Hypothalamus (tissue), 51 donors: ENCODE measurements at regions not wholly inside any gene's neighbourhood (a gene's known extent, or its start where the extent isn't known, plus 50 kb on each side); places are given as distances from the start of the nearest gene placed in this dataset.

ENCODE experiments used
- DNase-seq, 51 donors: peaks; one replicate each; lab custom pipeline; 2025; lab: John Stamatoyannopoulos, UW

GRCh38 chr7:34269084-34269483 lies 363.7 kb downstream of the BMPER start:
- DNase-seq: no peak

- no peak for DNase-seq
Observed at GRCh38 chr7:34275624-34276023, 370.3 kb downstream of the BMPER start.

- DNase-seq: no peak
Observed at GRCh38 chr7:34277016-34277802, 371.9 kb downstream of the BMPER start.

DNA sequence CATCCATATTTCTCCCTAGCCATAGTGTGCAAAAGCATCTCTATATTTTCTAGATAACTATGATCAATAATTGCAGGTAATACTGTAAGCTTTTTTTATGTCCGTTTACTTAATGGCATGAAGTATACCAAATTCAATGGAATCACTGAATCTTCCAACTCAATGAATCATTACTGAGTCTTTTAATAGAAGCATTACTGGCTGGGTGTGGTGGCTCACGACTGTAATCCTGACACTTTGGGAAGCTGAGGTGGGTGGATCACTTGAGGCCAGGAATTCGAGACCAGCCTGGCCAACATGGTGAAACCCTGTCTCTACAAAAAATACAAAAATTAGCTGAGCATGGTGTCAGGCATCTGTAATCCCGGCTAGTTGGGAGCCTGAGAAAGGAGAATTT lies 372.5 kb downstream of the BMPER start:
- DNase-seq: no peak

- DNase-seq: no peak
Observed at GRCh38 chr7:34281260-34281659, 375.9 kb downstream of the BMPER start.

GRCh38 chr7:34282271-34282670 lies 375.7 kb upstream of the NPSR1 start:
- no peak for DNase-seq

DNA sequence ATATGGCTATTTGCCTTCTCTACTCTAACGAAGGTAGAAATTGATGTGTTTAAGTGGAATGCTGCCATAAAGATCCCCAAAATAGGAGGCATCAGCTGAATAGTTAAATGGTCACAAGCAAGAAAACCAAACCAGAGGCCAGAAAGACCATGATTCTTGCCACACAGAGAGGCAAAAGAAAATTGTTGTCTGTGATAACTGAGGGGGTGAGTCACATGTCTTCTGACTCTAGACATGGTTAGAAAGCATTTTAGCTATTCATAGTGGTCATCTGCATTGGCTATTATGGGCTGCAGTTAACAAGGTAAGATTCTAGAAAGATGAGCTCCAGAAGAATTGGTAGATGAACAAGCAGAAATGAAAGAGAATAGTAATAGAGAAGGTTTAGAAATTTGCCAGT lies 361.4 kb upstream of the NPSR1 start:
- no peak for DNase-seq

DNA sequence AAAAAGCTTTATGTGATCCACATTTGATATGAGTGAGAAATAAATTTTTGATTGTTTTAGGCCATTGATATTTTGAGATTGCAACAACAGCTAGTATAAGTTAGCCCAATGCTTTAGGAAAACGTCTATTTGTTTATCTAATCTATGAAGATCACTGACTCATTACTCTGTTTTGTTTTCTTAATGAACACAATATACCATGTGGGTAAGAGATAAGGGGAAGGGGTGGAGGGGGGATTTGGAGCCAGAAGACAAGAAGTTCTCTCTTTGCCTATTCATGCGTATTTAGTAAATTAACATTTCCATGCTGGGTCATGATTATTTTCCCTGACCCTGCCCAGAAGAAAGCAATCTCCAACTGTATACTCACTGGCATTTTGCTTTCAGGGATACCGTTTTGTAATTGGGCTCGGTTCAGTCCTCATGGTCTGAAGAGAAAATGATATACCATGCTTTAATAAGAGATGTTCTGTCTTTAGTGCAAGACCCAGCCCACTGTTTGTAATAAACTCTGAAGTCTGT lies 359.5 kb upstream of the NPSR1 start:
- DNase-seq: no peak

DNA sequence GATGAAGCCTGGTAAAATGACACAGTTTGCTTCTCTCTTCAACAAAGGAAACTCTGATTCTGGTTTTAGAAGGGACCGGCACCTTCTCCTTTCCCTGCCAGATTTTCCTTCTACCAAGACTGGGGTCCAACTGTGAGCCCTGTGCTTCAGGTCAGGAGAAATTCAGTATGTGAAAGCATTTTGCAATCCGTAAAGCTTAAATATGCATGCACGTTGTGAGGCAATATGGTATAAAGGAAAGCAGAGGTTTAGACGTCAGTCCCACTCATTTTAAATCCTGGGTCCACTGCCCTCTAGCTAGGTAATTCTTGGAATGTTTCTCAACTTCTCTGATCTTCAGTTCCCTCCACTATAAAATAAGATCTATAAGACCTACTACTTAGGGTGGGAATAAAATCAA lies 359.0 kb upstream of the NPSR1 start:
- no peak for DNase-seq

DNA sequence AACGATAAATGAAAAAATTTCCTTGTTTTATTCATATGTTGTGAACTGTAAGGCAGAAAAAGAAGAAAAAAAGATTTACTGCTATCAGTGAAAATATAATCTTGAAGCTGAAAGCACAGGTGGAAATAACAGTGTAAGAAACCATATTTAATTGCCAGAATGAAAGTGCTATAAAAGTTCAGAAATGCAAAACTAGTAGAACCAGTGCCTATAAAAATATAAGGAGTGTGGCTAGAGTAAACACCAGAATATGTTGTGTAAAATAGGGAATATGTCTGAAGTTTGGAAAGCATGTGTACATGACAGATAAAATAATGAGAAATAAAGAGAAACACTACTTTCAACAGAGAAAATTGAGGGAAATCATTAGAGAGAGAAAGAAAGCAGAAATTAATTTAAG lies 350.5 kb upstream of the NPSR1 start:
- DNase-seq: no peak

DNA sequence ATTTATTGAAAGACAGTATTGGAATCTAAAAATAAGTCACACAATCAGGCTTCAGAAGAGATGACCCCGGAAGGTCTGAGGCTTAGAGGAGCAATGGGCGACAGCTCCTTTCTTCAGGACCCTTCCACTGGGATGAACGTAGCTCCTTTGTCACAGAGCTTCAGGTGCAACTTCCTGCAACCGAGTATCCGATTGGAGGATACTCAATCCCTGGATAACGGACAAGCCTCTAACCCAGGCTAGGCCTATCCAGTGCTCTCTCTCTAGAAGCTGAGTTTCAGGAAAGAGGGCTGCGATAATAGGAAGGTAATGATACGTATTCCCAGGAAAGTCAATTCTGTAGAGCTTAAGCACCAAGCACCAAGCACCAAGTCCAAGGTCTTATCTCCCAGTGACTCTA lies 349.4 kb upstream of the NPSR1 start:
- DNase-seq: no peak

- peak in 12 of 51 donors; percentile 1 to 35 (median 11) for DNase-seq
Observed at GRCh38 chr7:34309116-34309515, 348.9 kb upstream of the NPSR1 start.

GRCh38 chr7:34309584-34309983 lies 348.4 kb upstream of the NPSR1 start:
- DNase-seq: no peak

DNA sequence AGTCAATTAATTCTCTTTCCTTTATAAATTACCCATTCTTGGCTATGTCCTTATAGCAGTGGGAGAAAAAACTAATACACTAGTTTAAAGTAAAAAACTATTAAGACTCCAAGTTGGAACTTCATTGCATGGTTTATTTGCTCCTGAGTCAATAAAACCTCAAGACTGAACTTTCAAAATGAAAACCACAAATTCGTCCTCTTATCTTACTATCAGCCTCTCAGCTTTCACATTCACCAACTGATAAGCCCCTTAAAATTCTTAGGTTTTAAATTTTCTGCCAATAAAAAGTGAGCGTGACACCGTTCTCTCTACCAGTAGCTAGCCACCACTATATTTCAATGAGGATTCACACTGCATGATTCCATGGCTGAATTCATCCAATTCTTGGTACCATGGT lies 346.4 kb upstream of the NPSR1 start:
- no peak for DNase-seq

DNA sequence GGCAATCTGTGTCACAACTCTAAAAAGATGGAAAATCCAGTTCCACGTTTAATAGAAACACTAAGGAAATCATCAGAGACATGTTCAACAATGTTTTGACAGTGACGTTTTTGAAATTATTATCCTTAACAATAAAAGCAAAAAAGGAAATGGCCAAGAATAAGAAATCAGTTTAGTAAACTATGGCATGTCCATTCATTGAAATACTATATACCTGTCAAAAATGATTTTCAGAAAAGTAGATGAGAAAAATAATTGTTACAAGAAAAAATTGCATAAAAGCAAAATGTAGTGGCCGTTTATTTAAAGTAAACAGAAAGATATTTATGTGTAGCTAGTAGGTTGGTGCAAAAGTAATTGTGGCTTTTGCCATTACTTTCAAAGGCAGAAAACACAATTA lies 345.4 kb upstream of the NPSR1 start:
- no peak for DNase-seq

- DNase-seq: no peak
Observed at GRCh38 chr7:34313289-34313688, 344.7 kb upstream of the NPSR1 start.

GRCh38 chr7:34315032-34315431 lies 343.0 kb upstream of the NPSR1 start:
- DNase-seq: no peak

GRCh38 chr7:34317039-34317438 lies 341.0 kb upstream of the NPSR1 start:
- DNase-seq: no peak

DNA sequence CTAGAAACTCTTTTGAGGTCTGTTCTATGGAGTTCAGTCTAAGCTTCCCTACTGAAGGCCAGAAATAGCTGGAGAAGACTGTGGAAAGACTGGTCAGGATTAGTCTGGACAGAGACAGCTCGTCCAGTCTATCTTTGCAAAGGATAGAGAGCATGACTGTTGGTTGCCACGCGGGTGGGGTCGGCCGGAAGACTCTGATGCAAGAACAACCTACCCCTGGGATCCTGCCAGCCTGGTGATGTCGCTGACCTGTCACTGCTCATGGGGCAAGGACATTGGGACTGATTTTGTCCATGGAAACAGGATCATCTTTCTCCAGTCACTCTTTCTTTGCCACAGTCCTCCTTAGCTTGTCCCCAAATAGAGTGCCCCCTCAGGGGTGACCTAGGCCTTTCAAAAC lies 337.6 kb upstream of the NPSR1 start:
- DNase-seq: no peak

GRCh38 chr7:34320926-34321661 lies 336.9 kb upstream of the NPSR1 start:
- DNase-seq: peak in 36 of 51 donors; percentile 2 to 62 (median 21)

GRCh38 chr7:34322841-34323240 lies 335.2 kb upstream of the NPSR1 start:
- no peak for DNase-seq

DNA sequence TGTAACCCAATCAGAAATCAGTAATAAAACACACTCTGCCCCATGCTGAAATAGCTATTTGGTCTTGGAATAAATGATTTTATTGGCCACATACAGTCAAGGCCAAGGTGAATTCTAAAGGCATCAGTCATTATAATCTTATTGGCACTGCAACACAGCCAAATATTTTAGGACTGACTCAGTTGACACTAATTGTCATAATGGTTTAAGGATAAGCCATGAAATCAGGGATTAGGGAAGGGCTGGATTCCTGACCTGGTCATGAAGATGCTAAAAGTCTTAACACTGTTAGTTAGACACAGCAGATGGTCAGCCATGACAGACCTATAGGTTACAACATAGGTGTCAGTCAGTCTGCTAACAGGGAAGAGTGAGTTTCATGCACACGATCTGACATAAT lies 330.3 kb upstream of the NPSR1 start:
- no peak for DNase-seq
